DOHH2 (cell line): ENCODE measurements at regions not wholly inside any gene's neighbourhood (a gene's known extent, or its start where the extent isn't known, plus 50 kb on each side); places are given as distances from the start of the nearest gene placed in this dataset.

Experiments used
- CTCF ChIP-seq: fragments of 200-600 bp; sonication (generic); IDR thresholded peaks from one replicate; pipeline ENCODE4 v1.5.1; 2014; ENCODE audit warnings: antibody characterized with exemption, mild to moderate bottlenecking, low read depth, low read length; ENCODE audit not compliant: poor library complexity, severe bottlenecking
- EZH2phosphoT487 ChIP-seq: fragments of 200-600 bp; sonication (generic); IDR thresholded peaks from 2 replicates; pipeline ENCODE4 v1.6.1; 2017; ENCODE audit warnings: borderline replicate concordance, mild to moderate bottlenecking, antibody characterized with exemption, low read length, moderate library complexity, mixed read lengths

- TF ChIP-seq CTCF = no peak
- no peak for TF ChIP-seq EZH2phosphoT487
These were observed 98.6 kb downstream of the IRF2BPL start for GRCh38 chr14:76929927-76930326.
